A549 (cell line): ENCODE measurements at regions not wholly inside any gene's neighbourhood (a gene's known extent, or its start where the extent isn't known, plus 50 kb on each side); places are given as distances from the start of the nearest gene placed in this dataset.

Experiments
- ATAC-seq, 2 experiments: fragments of 200-7000 bp in 1 of 2; fragments of >200 bp in 1 of 2; cut with Nextera tagmentation in 1 of 2; cut with Tn5 transposase in 1 of 2; 3 replicates each; pipeline versions ENCODE4 v1.8.0 to v1.9.1; 2018 to 2020; ENCODE audit warnings: mild to moderate bottlenecking in 1 of 2, moderate library complexity in 1 of 2
- CTCF ChIA-PET: fragments of 300-600 bp; sonication (Branson Sonifier 250); formaldehyde crosslinking; extraction: SDS; loops from one replicate; lab custom pipeline; 2021; ENCODE audit warnings: antibody characterized with exemption, inconsistent platforms; lab: Yijun Ruan, JAX
- POLR2A ChIA-PET: fragments of 350-600 bp; formaldehyde crosslinking; extraction: SDS; loops from one replicate; lab custom pipeline; 2021; ENCODE audit warnings: antibody characterized with exemption, inconsistent platforms; lab: Yijun Ruan, JAX
- DNase-seq, 2 experiments: peaks; one replicate each; pipeline versions ENCODE4 v3.0.0 to v3.0.0-alpha.2; 2011 to 2016; ENCODE audit warnings: low read depth in 1 of 2, low spot score in 1 of 2
- FAIRE-seq: peaks from 2 replicates; lab custom pipeline; 2011; peaks lifted over from hg19 to GRCh38; lab: Jason Lieb, UNC
- H3K27ac ChIP-seq, 2 experiments: fragments of >200 bp; sonication (Bioruptor Twin); formaldehyde crosslinking; 3 replicates each; pipeline ENCODE4 v1.5.1; 2016 to 2017
- H3K4me1 ChIP-seq: fragments of >200 bp; sonication (Bioruptor Twin); formaldehyde crosslinking; 3 replicates; pipeline ENCODE4 v1.6.1; 2016
- H3K4me2 ChIP-seq: fragments of >200 bp; sonication (Bioruptor Twin); formaldehyde crosslinking; 3 replicates; pipeline ENCODE4 v1.6.1; 2016
- H3K4me3 ChIP-seq: fragments of >200 bp; sonication (Bioruptor Twin); formaldehyde crosslinking; 3 replicates; pipeline ENCODE4 v1.5.1; 2016
- H3K9me3 ChIP-seq: fragments of >200 bp; sonication (Bioruptor Twin); formaldehyde crosslinking; 3 replicates; pipeline ENCODE4 v1.6.1; 2016
- CBX2 ChIP-seq: fragments of 200-600 bp; sonication (generic); IDR thresholded peaks from 2 replicates; pipeline ENCODE4 v1.6.1; 2016; ENCODE audit warnings: low read depth, mild to moderate bottlenecking, borderline replicate concordance
- CHD2 ChIP-seq: fragments of 150-350 bp; IDR thresholded peaks from 2 replicates; pipeline ENCODE4 v1.6.1; 2014; ENCODE audit warnings: low read length; ENCODE audit not compliant: partially characterized antibody
- CHD4 ChIP-seq: fragments of 200-600 bp; sonication (generic); IDR thresholded peaks from 2 replicates; pipeline ENCODE4 v1.6.1; 2016; ENCODE audit warnings: antibody characterized with exemption, mild to moderate bottlenecking, borderline replicate concordance
- E2F6 ChIP-seq: IDR thresholded peaks from 2 replicates; pipeline ENCODE4 v1.6.1; 2012; ENCODE audit warnings: low read depth, borderline replicate concordance
- EHMT2 ChIP-seq: fragments of 200-600 bp; sonication (generic); IDR thresholded peaks from 2 replicates; pipeline ENCODE4 v1.6.1; 2016; ENCODE audit warnings: antibody characterized with exemption, low read depth, mild to moderate bottlenecking, moderate library complexity
- ESRRA ChIP-seq: fragments of 150-350 bp; IDR thresholded peaks from 2 replicates; pipeline ENCODE4 v1.6.1; 2014; ENCODE audit warnings: mild to moderate bottlenecking, low read length, borderline replicate concordance
- FOSL2 ChIP-seq, 2 experiments: fragments of 450-650 bp in 1 of 2; fragments of >200 bp in 1 of 2; sonication (Bioruptor Twin) in 1 of 2; formaldehyde crosslinking; IDR thresholded peaks; 2 replicates each; pipeline versions ENCODE4 v1.5.0 to v1.6.1; 2016 to 2020; ENCODE audit warnings: mild to moderate bottlenecking in 1 of 2, moderate library complexity in 1 of 2
- GATA3 ChIP-seq: IDR thresholded peaks from 2 replicates; pipeline ENCODE4 v1.6.1; 2012; ENCODE audit warnings: borderline replicate concordance
- HDAC2 ChIP-seq: fragments of 200-600 bp; sonication (generic); IDR thresholded peaks from 2 replicates; pipeline ENCODE4 v1.6.1; 2016
- MAZ ChIP-seq: fragments of 150-350 bp; IDR thresholded peaks from 2 replicates; pipeline ENCODE4 v1.6.1; 2014; ENCODE audit warnings: antibody characterized with exemption, low read depth, low read length, borderline replicate concordance
- NPAS2 ChIP-seq: fragments of 250-450 bp; sonication (Bioruptor Pico); IDR thresholded peaks from 2 replicates; pipeline ENCODE4 v1.8.0; 2022; ENCODE audit warnings: mild to moderate bottlenecking, moderate library complexity, borderline replicate concordance
- PHF8 ChIP-seq: fragments of 200-600 bp; sonication (generic); IDR thresholded peaks from 2 replicates; pipeline ENCODE4 v1.6.1; 2016; ENCODE audit warnings: low read depth, mild to moderate bottlenecking, antibody characterized with exemption, moderate library complexity, borderline replicate concordance
- RAD21 ChIP-seq, 2 experiments: fragments of >200 bp in 1 of 2; sonication (Bioruptor Twin) in 1 of 2; formaldehyde crosslinking in 1 of 2; IDR thresholded peaks in 1 of 2; conservative IDR thresholded peaks in 1 of 2; 2 replicates in 1 of 2; 3 replicates in 1 of 2; pipeline ENCODE4 v1.6.1; 2012 to 2018; ENCODE audit warnings: inconsistent platforms in 1 of 2
- RARB ChIP-seq: fragments of 250-450 bp; sonication (Bioruptor Pico); IDR thresholded peaks from 2 replicates; pipeline ENCODE4 v1.8.0; 2021; ENCODE audit warnings: mild to moderate bottlenecking, moderate library complexity
- REST ChIP-seq: fragments of 200-600 bp; sonication (generic); IDR thresholded peaks from 2 replicates; pipeline ENCODE4 v1.6.1; 2016; ENCODE audit warnings: antibody characterized with exemption, mild to moderate bottlenecking, moderate library complexity
- RFX5 ChIP-seq: fragments of 450-650 bp; IDR thresholded peaks from 2 replicates; pipeline ENCODE4 v1.7.1; 2014; ENCODE audit warnings: antibody characterized with exemption, mild to moderate bottlenecking, moderate library complexity
- RNF2 ChIP-seq: fragments of 200-600 bp; sonication (generic); IDR thresholded peaks from 2 replicates; pipeline ENCODE4 v1.6.1; 2016; ENCODE audit warnings: low read depth, mild to moderate bottlenecking, antibody characterized with exemption, moderate library complexity, borderline replicate concordance
- SMC3 ChIP-seq: fragments of >200 bp; sonication (Bioruptor Twin); formaldehyde crosslinking; IDR thresholded peaks from 3 replicates; pipeline ENCODE4 v1.6.1; 2018; ENCODE audit warnings: inconsistent platforms
- SREBF2 ChIP-seq: fragments of 450-650 bp; IDR thresholded peaks from 2 replicates; pipeline ENCODE4 v1.6.1; 2014; ENCODE audit warnings: mild to moderate bottlenecking, moderate library complexity
- TFCP2L1 ChIP-seq: fragments of 250-450 bp; sonication (Bioruptor Pico); IDR thresholded peaks from 2 replicates; pipeline ENCODE4 v1.5.0; 2021; ENCODE audit warnings: mild to moderate bottlenecking
- WGBS: methylation state at CpG from one replicate; pipeline ENCODE4 v1.1.6; 2017; ENCODE audit errors: missing lambda C conversion rate; 5-methylcytosine and 5-hydroxymethylcytosine counted together
- TF ChIP-seq, protein P1 (sequence below): IDR thresholded peaks from 2 replicates; pipeline ENCODE4 v1.6.1; 2012
- TF ChIP-seq, protein P2 (sequence below): fragments of 250-450 bp; sonication (Bioruptor Pico); IDR thresholded peaks from 2 replicates; pipeline ENCODE4 v1.5.0; 2020; ENCODE audit warnings: low read depth, mild to moderate bottlenecking, moderate library complexity

GRCh38 chr1:201589186-201589585 is 50.3 kb downstream of the NAV1 start:
- 67% methylated on average over 3 of the region's 3 CpGs for WGBS
- H3K4me3 ChIP-seq: no peak overlapping the region
- FAIRE-seq (no peak), ATAC-seq (no peak), DNase-seq (no peak)
- POLR2A ChIA-PET: no interaction called here
- H3K4me2 ChIP-seq: no peak overlapping the region
- H3K27ac ChIP-seq: 0 out of 6 replicates have a peak overlapping the region, but pooled peaks of 1 of the 2 experiments have one; percentile 90
- TF ChIP-seq RNF2: no peak
- TF ChIP-seq RAD21 (conservative IDR thresholded peaks at IDR 0.05 in 1 of 2, IDR thresholded peaks at IDR 0.05 in 1 of 2): no peak
- TF ChIP-seq REST: no peak
- no peak for TF ChIP-seq TFCP2L1 (CRISPR knock-in tag)
- no peak for TF ChIP-seq CHD4
- TF ChIP-seq, protein P1, sequence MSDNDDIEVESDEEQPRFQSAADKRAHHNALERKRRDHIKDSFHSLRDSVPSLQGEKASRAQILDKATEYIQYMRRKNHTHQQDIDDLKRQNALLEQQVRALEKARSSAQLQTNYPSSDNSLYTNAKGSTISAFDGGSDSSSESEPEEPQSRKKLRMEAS: no peak
- no peak for TF ChIP-seq CBX2
- TF ChIP-seq ESRRA: no peak
- peaks cover 50% of the 10 kb centered on the region for H3K4me1 ChIP-seq
- CTCF ChIA-PET: interaction anchor here (1.0 to 4.8 kb wide), 6 partner anchors 14 to 204 kb away, joined by 4 to 21 read pairs (median 6); no protein-coding TSS in a partner anchor
- H3K9me3 ChIP-seq: no peaks in the 10 kb centered on the region

GRCh38 chr1:201590474-201590873 is 51.5 kb downstream of the NAV1 start:
- H3K4me2 ChIP-seq: no peak overlapping the region
- no peak for DNase-seq
- peak overlapping the region; percentile 81 to 90; a peak in 5 of 6 replicates for H3K27ac ChIP-seq
- 75% methylated on average over 10 of the region's 10 CpGs for WGBS
- no peak overlapping the region for H3K4me3 ChIP-seq
- H3K9me3 ChIP-seq: no peaks in the 10 kb centered on the region
- ChIA-PET POLR2A (no interaction called here), CTCF (interaction anchor here (0.5 to 9.6 kb wide), 7 partner anchors 12 to 203 kb away, joined by 3 to 83 read pairs (median 5); no protein-coding TSS in a partner anchor)
- H3K4me1 ChIP-seq: peaks cover 50% of the 10 kb centered on the region
- ATAC-seq: no peak
- TF ChIP-seq CHD2 (no peak), GATA3 (no peak), ESRRA (no peak), RFX5 (no peak), HDAC2 (no peak), EHMT2 (no peak), PHF8 (no peak), E2F6 (no peak), SMC3 (no peak), TFCP2L1 (CRISPR knock-in tag) (no peak), CBX2 (no peak)
- TF ChIP-seq, protein P2, sequence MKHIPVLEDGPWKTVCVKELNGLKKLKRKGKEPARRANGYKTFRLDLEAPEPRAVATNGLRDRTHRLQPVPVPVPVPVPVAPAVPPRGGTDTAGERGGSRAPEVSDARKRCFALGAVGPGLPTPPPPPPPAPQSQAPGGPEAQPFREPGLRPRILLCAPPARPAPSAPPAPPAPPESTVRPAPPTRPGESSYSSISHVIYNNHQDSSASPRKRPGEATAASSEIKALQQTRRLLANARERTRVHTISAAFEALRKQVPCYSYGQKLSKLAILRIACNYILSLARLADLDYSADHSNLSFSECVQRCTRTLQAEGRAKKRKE (CRISPR knock-in tag): no peak
- no peak for FAIRE-seq

DNA sequence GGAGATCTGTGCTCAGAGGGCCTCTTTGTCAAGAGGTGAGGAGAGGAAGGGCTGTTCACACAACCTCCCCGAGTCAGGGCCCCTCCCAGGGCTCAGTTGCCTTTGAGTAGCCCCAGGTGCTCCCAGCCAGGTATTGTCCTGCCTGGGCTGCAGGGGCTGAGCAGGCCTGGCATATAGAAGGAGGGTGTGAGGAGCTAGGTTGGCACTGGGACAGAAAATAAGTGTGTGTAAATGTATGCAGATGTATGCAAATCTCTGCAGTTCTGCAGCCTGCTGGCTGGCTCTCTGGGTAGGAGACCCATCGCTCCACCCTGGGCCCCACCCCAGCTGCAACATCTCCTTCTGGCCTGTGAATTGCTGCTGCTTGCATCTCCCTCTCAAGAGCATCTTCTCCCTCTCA is 52.4 kb downstream of the NAV1 start:
- no peak overlapping the region for H3K4me2 ChIP-seq
- ChIA-PET CTCF (interaction anchor here (1.0 to 9.6 kb wide), 8 partner anchors 8 to 118 kb away, joined by 3 to 83 read pairs (median 7); no protein-coding TSS in a partner anchor), POLR2A (no interaction called here)
- H3K9me3 ChIP-seq: no peaks in the 10 kb centered on the region
- H3K27ac ChIP-seq: peak overlapping the region; percentile 81 to 90
- TF ChIP-seq SREBF2 (no peak), NPAS2 (CRISPR knock-in tag) (no peak), TFCP2L1 (CRISPR knock-in tag) (no peak), MAZ (no peak), RARB (no peak), PHF8 (no peak), FOSL2 (IDR thresholded peaks at IDR 0.05) (no peak), FOSL2 (CRISPR knock-in tag; IDR thresholded peaks at IDR 0.05) (no peak)
- no peak overlapping the region for H3K4me3 ChIP-seq
- DNase-seq (no peak), FAIRE-seq (no peak), ATAC-seq (no peak)
- 95% methylated on average over 2 of the region's 2 CpGs for WGBS
- H3K4me1 ChIP-seq: peaks cover 46% of the 10 kb centered on the region
